NOMO-1 (cell line): ENCODE measurements at regions not wholly inside any gene's neighbourhood (a gene's known extent, or its start where the extent isn't known, plus 50 kb on each side); places are given as distances from the start of the nearest gene placed in this dataset.
A peak's percentile ranks its signal among the peaks of the same experiment; 100 is the strongest.
"Not testable (repeated sequence)": the region's sequence is repeated elsewhere in the genome, so short reads cannot be mapped to it uniquely, and the experiment has no call there.

Source experiments
- DNase-seq, 2 experiments: peaks; one replicate each; lab custom pipeline; 2025; ENCODE audit not compliant: unreplicated experiment in 2 of 2; lab: John Stamatoyannopoulos, UW

DNA sequence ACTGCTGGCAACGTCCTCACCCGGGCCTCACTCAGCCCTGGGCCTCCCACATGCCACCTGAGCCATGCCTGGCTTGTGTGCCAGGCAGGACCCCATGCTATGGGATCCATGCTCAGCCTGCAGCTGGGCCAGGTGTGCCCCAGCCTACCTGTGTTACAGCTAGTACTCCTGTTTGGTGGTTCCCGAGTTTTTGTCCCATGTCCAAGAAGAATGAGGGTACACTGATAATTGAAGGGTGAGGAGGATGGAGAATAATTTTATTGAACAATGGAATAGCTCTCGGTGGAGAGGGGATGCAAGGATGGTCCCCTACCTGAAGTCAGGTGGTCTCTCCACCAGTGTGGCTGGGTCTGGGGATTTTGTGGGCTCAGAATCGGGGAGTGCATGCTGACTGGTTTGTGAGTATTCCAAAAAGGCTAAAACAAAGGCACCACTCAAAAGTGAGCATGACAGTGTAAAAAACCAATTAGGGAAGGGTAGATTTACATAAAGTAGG, 137.9 kb downstream of the TNFSF18 start:
- no peak for DNase-seq

DNA sequence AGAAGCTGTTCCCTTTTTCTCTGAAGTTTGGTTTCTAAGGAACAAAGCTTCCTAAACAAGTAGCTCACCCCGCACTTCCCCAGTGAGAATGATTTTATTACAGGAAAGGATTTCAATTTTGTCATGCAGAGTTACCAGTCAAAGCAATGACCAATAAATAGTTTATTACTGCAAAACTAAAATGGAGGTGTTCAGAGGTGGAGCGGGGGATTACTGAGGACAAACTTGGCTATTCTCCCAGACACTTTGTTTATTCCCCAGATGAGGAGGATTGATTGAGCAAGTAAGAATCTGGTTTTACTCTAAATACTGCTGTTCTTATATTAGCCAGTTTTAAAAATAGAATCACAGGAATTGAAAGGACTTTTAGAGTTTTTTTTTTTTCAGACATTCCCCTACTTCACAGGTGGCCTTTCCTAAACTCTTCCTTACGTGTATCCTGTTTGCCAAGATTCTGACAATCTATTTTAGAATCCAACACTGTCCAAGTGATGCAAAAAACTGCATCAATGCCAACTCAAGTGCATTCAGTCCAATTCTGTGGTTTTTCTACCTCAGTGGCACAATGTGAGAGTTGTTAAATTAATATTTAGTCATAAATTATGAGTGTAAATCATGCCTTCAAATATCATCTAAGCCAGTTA, 136.1 kb downstream of the TNFSF18 start:
- peak in 1 of 2 experiments; percentile 40 for DNase-seq

DNA sequence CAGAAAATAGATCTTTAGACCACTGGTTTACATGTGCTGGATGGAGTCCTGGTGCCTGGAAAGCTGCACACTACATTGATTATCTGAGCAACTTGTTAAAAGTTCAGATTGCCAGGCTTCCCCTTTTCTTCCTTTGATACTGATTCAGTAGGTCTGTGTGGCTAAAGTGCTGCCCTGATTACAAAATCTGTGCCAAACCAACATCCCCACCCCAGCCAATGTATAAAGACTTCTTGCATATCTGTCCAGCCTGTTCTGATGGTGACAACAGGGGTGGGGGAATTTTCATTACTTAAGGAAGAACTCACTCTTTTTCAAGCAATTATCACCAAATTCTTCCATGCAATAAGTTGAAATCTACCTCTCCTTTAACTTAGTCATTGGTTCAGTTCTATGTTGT, 135.5 kb downstream of the TNFSF18 start:
- peak in 1 of 2 experiments; percentile 28 for DNase-seq

DNA sequence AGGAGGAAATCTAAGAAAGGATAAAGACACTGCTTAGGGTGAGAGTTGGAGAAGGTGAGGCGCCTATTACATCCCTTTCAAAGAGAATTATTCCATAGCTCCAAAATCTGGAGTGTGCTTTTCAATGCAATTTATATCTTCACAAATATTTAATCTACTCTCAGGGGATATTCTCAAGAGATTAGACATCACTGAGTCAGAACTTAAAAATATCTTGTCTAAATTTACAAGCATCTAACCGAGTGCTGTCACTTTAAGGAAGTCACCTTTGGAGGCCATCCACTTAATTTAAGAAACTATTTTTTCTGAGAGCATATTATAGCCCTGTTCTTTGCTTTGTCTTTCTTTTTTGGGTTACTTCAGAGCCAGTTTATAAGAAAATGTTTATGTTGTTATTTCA, 134.6 kb downstream of the TNFSF18 start:
- DNase-seq = no peak

DNA sequence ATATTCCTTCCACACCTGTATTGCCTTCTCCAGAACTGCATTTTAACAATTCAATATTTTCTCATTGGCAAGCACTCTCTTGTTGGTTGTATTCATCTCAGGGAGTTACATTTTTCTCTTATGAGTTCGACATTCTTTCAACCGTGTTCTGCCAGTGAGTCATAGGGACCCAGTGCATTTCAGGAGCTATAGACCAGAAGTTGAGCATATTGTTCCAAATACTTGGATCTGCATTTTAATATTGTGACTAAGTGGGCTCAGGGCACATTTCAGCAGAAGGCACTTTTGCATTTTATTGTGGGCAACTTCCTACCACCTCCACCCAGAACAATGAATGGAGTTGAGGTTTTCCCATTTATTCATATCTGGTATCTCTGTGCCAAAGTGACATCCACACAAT, 132.8 kb downstream of the TNFSF18 start:
- no peak for DNase-seq

DNA sequence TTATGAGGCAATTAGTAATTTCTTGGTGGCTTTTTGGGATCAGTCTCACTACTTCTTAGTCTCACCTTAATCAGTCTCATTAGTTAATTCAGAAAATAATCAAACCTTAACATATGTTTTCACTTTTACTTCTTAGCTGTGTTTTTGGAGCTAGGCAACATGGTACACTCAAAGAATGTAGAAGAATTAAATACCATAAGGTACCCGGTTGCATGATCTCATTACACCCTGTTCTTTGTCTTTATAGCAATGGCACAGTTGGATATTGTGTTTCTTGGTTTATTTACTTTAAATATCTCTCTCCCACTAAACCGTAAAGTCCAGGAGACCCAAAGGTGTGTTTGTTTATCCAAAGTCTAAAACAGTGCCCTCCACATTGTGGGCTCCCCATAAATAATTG, 132.3 kb downstream of the TNFSF18 start:
- DNase-seq = no peak

DNA sequence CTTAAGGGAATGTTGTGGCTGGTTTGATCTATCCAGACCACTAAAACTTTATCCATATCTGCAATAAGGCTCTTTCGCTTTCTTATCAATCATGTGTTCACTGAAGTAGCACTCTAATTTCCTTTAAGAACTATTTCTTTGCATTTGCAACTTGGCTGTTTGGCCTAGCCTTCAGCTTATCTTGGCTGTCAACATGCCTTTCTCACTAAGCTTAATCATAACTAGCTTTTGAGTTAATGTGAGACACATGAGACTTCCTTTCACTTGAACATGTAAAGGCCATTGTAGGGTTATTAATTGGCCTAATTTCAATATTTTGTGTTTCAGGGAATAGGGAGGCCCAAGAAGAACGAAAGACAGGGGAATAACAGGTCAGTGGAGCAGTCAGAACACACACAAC, 124.7 kb downstream of the TNFSF18 start:
- no peak for DNase-seq

DNA sequence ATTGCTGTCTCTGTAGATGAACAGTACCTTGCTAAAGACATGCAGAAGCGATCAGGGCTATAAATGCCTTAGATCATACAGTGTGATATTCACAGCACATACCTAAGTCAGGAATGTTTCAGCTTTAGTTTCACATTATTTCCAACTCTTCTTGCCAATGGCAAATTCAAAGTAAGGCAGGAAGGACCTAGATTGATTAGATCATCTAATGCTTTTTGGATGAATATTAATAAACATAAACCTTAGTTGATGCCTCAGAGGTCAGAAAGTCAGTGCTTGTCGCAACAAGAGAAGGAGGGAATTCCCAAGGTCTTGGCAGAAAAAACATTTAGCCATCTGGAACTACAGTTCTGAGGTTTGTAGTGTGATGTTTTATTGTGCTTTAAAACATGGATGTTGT, 122.3 kb downstream of the TNFSF18 start:
- no peak for DNase-seq

DNA sequence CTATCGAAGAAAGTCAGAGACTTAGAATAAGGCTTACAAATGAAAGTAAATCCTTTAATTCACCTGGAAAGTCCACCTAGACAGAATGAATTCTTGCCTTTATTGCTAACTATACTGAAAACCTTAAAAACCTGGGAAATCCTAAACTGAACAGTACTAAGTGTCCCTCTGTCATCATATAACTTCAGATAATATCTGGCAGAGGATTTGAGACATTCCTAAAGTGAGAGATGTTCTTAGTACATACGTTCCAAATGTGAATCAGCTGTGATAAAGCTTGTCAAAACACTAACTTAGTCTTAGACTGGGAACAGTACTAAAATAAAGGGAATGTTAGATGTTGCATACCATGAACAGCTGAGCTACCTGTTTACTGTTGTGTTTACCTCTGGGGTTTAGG, 121.7 kb downstream of the TNFSF18 start:
- DNase-seq = no peak

DNA sequence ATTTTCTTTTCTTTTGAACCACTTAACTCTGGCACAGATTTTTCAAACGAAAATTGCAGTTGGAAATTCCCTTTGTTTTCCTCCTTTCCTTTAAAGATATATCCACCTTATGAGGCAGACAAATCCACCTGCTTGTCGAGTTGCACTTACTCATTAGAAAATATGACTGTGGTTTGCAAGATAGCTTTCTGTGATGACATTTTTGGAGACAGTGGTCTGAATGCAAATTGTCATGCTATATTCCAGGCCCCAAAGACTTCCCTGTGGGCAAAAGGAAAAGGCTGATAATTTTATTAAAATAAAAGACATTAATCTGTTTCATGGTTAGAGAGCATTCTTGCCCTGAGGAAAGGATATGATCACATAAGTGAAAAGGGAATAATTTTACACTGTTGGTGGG, 120.6 kb downstream of the TNFSF18 start:
- no peak for DNase-seq

DNA sequence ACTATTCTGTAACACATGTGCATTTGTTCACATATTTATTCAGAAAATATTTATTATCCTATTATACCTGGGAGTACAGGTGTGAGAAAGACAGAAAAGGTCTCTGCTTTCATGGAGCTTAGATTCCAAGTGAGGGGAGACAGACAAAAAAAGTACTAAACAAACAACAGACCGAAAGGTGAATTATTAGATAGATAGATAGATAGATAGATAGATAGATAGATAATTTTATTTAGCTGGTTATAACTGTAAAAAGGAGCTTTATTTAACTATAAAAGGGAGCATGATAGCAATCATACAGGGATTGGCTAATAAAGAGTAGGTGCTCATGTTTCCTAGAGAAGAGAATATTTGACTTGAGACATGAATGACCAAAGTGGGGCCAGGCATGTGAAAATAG, 119.4 kb downstream of the TNFSF18 start:
- DNase-seq = no peak

DNA sequence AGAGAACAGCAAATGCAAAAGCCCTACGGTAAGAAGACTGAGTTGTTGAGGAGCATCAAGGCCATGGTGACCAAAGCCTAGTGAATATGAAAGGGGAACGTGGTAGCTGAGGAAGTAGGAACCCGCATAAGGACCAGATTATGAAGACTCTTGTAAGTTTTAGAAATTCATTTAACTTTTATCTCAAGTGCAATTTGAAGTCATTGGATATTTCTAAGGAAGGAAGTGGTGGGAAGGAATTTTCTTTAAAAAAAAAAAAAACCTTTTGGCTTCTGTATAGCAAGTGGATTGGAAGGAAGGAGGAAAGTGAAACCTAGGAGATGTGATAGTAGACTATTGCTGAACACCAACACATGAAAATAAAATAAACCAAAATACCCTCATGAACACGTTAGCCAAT, 119.0 kb downstream of the TNFSF18 start:
- no peak for DNase-seq

DNA sequence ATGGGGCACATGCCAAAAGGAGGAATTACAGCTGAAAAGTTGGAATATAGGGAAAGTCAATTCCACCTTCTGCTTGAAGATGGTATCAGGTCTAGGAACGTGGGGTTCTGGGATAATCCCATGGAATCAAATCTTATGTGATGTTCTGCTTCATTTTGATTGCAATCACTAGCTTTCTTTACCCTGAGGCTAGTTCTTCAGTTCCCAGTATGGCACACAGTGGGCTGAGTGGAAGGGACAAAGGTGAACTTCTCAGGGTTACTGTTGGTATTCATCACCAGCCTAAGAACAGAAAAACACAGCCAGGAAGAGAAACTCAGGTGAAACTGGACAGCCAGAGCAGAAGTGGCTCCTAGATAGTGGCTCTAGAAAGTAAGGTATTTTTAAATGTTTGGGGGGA, 117.8 kb downstream of the TNFSF18 start:
- no peak for DNase-seq

DNA sequence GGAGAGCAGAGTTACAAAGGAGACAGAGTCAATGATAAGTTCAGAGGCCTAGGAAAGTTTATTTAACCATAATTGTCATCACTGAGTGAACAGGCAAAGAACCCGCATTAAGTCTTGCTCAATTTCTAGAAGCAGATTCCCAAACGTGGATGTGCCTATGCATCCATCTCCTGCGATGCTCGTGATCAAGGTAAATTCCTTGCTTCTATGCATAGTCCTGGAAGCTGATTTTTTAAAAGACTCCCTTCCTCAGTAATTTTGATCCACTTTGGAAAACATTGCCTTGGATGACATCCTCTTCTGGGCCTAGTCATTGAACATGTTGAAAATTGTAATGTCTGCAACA, 116.4 kb downstream of the TNFSF18 start:
- DNase-seq = no peak

DNA sequence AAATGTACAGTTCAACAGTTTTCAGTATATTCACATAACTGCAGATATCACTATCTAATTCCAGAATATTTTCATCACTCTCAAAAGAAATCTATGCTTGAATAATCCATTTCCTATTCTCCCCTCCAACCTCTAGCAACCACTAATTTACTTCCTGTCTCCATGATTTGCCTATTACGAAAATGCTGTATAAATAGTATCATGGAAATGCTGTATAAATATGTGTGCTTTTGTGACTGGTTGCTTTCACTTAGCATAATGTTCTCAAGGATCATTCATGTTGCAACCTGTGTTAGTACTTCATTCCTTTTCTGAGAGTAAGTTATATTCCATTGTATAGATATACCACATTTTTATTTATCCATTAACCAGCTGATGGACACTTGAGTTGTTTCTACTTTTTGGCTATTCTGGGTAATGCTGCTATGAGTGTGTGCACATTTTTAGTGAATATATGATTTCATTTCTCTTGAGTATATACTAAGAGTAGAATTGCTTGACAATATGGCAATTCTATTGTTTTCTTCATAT, 115.6 kb downstream of the TNFSF18 start:
- DNase-seq = peak in 1 of 2 experiments; percentile 28

DNA sequence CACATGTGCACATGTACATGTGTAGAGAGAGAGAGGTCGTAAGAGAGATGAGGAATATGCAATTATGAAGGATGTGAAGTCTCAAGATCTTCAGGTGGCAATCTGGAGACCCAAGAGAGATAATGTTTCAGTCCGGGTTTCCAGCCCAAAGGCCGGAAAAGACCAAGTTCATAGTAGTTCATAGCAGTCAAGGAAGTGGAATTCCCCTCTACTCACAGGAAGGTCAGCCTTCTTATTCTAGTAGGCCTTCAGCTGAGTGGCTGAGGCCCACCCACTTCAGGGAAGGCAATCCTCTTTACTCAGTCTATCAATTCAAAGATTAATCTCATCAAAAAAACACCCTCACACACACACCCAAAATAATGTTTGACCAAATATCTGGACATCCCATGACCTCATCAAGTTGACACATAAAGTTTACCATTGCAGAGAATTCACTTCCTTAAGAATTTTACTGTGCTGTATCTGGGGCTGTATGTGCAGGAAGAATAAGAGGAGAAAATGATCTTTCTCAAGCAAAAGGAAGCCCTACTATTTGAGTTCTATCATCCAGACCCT, 114.6 kb downstream of the TNFSF18 start:
- no peak for DNase-seq

DNA sequence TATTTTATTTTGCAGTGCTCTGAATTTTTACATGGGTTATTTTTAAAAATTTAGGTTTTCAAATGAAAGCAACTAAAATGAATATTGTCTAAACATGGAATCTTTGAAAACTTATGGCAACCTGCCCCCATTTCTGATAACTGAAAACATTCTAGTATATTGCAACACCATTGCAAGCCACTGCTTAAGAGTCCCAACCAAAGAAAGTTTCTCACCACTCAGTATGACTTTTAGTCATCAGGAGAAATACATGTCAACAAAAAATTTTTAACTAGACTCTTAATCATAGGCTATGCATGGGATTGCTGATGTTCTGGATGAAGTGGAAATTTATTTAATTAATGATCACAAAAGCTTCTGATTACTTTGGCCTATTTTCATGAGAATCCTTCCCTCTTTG, 112.1 kb downstream of the TNFSF18 start:
- no peak for DNase-seq

DNA sequence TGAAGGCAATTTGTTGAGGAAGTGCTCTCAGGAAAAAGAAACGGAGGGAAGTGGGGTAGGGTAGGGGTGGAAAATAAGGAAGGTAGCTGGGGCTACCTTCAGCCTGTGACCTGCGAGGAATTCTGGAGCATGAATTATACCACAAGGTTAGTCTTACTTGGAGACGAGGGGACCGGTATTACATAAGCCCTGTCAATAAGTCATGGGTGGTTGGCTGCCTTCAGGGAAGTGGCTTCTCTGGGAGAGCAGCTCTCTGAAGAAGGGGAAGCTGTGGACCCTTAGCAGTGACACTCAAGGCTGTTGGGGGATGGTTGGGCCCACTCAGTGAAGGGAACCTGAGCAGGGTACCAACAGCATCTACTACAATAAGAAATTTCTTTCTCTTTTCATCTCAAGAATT, 111.3 kb downstream of the TNFSF18 start:
- peak; percentile 12 to 29 for DNase-seq

DNA sequence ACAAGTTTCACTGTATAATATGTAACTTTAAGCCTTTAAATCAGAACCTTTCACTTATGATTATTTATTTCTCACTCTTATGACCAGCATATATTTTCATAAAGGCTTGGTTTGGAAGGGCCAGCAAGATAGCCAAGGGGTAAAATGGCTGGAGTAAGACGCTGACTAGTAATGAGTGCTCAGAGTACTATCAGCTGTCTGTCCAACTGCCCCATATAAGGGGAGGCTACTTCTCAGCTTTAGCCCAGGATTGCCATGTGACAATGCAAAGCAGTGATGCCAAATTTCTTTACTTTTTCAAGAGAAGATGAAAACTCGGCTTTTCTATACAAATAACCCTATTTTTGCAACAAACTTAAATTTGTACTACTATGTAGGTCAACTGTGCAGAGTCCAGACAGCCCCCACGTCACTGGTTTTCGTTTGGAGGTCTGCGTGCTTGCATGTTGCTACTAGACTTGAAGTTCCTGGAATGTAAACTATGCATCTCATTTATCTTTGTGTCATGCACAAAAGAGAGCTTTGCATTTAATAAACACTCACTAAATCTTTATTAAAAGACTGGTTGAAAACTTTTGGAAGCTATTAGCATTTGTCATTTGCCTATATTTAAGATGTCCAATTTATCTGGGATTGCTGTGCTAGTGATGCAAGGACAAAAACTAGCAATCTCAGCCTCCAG, 110.4 kb downstream of the TNFSF18 start:
- DNase-seq = no peak

DNA sequence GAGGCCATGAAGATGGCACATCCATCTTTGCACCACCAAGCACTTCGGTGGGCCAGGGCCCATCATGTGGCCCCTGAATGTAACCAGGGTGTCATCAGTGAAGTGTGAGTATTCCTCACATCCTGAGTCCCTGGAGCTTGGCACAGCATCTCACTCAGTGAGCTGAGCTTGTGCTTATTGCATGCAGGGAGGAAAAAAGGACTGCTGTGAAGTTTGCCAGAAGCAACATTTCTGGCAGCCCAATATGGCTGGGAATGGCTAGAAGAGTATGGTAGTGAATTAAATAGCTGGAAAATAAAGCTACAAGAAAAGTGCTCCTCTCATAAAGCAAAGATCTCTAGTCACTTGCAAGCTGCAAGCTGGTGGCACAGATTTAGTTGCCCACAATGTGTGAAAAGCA, 109.3 kb downstream of the TNFSF18 start:
- no peak for DNase-seq

DNA sequence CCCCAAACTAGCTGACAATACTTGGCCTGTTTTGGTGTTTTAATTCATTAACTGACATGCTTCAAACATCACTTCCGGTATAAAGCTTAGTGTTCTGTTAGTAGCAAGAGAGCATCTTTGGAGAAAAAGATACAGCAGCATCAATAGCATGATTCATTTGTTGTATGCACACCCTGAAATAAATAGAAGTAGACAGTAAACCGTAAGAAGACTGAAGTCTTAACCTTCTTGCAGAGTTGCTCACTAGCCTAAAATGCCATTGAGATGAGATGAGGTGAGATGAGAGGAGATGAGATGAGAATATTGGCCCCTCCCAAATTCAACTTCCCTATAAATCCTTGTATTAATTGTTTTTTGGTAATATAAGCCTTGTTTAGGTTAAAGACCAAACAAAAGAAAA, 108.8 kb downstream of the TNFSF18 start:
- no peak for DNase-seq

DNA sequence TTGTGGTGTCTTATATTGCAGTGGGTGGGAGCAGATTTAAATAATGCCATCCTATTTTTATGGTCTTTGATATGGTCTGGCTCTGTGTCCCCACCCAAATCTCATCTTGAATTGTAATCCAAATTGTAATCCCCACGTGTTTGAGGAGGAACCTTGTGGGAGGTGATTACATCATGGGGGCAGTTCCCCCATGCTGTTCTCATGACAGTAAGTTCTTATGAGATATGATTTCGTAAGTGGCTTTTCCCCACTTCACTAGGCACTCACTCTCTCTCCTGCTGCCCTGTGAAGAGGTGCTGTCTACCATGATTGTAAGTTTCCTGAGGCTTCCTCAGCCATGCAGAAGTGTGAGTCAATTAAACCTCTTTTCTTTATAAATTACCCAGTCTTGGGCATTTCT, 107.6 kb downstream of the TNFSF18 start:
- not testable (repeated sequence) for DNase-seq
